ENCODE measurements at regions not wholly inside any gene's neighbourhood (a gene's known extent, or its start where the extent isn't known, plus 50 kb on each side); places are given as distances from the start of the nearest gene placed in this dataset.

DNA sequence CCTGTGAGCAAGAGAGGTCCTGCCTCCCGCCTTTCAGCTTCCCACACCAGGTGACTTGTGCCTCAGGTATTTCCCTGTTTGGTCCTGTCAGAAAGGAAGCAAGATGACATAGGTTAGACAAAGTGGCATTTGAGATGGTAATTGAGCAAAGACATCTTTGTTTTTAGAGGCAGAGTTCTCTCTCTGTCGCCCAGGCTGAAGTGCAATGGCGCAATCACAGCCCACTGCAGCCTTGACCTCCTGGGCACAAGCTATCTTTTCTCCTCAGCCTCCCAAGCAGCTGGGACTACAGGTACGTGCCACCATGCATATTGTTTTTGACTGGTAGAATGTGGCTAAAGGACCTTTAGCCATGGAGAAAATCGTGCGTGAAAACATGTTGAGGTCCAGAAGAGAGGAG, 339.1 kb downstream of the FGF9 start:
- no peak for DNase-seq (ENCODE audit: low spot score)

DNA sequence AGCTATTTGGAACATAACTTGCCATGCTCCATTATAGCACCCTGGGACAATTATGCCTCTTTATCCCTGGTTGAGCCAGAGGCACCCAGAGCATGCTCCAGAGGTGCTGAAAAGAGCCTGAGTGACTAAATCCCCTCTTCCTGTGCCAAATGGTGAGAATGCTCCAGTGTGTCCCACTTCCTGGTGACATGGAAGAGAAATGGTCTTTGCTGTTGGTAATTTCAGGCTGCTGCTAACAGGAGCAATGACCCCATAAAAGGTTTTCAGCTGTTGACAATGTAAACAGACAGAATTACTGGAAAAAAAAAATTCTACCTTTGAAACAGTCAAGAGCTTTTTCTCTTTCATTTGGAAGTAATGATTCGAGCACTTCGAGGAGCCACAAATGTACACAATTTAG, 341.8 kb downstream of the FGF9 start:
- DNase-seq (ENCODE audit: low spot score) = no peak

DNA sequence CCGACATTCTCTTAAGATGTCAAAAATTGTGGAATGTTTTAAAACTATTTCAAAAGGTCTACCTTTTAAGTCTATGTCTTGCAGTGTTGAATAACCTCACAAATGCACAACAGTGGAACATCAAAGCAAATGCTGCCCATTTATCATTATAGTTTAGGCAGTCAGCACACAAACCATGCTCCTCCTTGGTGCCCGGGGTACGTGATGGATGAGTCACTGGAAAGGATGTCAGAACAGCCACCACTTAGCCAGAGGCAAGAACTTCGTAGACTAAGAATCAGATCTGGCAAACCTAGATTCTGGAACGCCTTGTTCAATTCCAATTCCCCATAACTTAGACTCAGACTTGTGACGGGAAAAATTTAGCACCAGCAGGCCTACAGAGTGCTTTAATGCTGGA, 343.6 kb downstream of the FGF9 start:
- DNase-seq (ENCODE audit: low spot score) = no peak

DNA sequence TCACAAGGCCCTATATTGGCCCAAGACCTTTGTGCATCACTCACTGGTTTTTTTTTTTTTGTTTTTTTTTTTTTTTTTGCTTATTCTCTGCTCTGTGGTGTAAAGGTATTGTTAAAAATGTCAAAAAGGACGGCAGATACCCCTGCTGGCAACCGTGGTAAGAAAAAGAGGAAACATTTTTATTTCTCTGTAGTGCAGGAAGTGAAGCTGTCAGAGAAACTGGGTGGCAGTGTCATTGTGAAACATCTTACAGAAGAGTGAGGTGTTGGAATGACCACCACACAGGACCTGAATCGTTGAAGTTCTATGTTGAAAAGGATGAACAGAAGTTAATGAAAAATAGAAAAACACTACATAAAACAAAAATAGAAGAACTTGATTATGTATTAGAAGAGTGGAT, 346.4 kb downstream of the FGF9 start:
- DNase-seq (ENCODE audit: low spot score) = no peak

DNA sequence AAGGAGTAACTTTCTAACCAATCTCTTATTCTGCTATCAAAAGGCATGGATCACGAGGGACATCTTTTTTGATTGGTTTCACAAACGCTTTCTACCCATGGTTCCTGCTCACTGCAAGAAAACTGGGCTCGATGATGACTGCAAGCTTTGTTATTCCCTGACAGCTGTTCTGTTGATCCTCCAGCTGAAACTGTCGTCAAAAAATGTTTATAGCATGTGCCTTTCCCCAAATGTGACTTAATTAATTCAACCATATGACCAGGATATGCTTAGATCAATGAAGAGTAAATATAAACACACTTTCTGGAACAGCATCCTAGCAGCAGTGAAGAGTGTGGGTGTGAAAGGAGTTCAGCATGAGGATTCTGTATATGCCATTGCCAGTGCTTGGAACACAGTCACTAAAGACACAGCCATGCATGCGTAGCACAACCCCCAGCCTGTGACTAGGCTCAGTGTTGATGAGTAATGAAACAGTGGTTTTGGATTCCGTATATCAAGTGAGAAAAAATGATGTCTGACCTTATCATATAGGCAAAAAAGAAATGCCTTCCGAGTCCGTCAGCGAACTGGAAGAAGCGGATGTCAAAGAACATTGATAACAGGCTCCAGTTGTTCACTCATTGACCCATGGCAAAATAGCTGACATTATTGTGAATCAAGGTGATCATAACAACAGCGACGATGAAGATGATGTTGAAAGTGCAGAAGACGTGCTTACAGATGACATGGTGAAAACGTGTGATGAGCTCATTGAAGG, 347.4 kb downstream of the FGF9 start:
- no peak for DNase-seq (ENCODE audit: low spot score)

DNA sequence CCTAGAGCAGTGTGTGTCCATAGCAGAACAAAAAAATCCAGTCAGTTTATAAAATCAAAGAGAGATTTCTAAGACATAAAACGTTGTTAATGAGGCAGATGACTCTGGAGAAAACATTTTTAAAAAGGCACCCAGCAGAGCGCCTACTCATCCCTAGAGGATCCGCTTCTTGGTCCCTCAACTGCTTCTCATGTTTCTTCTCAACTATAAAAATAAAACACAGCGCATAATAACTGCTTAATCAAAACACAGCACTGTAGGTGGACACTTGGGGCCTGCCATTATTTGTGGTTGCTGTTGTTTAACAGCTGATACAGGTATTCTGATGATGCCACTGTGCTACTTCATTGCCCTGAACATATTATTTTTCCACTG, 347.9 kb downstream of the FGF9 start:
- no peak for DNase-seq (ENCODE audit: low spot score)

DNA sequence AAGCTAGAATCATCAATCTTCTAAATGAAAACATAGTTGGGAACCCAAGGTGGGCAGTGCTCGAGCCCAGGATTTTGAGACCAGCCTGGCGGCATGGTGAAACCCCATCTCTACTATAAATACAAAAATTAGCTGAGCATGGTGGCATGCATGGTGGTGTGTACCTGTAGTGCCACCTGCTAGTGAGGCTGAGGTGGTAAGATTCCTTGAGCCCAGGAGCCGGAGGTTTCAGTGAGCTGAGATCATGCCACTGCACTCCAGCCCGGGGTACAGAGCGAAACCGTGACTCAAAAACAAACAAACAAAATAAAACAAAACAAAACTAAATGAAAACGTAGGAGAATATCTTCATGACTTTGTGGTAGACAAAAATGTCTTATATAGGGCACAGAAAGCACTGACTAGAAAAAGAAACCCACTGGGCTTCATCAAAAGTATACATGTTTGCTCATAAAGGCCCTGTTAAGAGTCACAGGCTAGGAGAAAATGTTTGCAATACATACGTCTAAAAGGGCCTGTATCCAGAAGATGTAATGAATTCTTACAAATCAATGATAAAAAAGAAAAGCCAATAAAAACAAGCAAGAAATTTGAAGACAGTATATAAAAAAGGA, 353.6 kb downstream of the FGF9 start:
- no peak for DNase-seq (ENCODE audit: low spot score)

DNA sequence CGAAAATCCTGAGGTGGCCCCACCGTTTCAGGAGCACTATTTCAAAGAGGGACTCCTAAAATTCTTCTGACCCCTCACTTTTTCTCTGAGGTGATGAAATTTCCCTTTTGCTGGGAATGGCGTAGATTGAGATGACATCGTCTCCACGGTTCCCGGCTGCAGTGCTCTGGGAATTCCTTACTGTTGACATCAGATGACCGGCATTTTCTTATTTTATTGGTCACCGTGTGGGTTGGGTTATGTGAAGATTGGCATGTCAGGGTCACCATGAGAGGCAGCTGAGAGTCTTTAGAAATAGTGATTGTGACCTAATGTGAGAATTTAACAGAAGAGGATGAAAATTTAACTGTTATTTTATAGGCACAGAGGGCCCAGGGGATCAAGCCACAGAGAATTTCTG, 356.7 kb downstream of the FGF9 start:
- DNase-seq (ENCODE audit: low spot score) = no peak

DNA sequence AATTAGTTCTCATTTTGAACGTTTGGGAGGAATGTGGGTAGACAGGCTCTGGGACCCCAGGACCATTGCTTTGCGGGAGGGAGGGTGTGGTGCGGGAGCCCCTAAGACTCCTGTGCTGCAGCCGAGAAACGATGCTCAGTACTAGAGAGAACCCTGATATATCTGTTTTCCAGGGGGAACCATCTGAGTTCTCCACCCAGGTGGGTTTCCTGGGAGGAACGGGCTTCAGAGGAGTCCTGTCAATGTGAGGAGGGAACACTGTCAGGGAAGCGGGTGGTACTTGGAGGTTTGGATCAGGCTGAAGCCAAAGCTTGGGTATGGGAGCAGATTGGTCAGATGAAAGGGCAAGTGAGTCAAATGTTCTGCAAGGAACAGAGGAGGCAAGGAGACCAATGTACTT, 358.0 kb downstream of the FGF9 start:
- no peak for DNase-seq (ENCODE audit: low spot score)

DNA sequence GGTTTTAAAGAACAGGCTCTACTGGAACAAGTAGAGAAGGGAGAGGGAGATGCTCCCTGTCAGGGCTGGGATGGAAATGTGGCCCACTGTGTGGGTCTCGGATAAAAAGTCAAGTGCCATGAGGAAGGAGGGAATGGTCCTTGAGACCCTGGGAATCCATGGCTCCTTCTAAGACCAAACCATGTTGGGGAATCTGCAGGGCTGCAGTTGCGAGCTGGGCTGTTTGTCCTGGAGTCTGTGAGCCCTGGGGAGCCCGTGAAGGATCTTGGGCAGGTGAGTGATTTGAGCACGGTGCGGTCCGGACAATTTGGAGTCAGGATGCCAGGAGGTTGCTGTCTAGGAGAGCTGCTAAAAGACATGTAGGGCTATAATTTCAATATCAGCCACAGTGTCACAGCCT, 359.4 kb downstream of the FGF9 start:
- DNase-seq (ENCODE audit: low spot score) = no peak

DNA sequence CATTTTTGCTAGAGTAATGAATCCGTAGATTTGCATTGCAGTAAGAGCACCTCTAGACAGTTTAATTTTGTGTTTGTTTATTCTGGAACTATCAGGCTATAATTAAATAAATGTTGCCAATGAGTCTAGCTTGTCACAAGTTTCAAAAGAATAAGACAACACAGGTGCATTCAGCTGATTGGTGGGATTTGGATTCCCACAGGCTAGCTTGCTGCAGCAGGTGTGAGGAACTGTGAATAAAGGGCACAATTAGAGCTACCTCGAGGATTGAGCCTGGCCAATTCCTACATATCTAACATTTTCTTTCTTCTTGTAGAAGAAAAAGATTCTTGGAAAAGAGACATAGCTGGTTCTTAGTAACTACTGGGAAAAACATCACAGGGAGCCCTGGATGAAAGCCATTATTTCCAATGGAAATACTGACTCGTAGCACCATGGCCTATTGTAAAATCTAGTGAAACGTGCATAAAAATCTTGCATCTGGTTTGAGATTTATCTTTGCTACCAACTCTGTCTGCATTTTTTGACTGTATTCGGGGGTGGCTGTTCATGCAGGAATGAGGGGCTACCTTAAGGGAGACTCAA, 360.9 kb downstream of the FGF9 start:
- DNase-seq (ENCODE audit: low spot score) = no peak

DNA sequence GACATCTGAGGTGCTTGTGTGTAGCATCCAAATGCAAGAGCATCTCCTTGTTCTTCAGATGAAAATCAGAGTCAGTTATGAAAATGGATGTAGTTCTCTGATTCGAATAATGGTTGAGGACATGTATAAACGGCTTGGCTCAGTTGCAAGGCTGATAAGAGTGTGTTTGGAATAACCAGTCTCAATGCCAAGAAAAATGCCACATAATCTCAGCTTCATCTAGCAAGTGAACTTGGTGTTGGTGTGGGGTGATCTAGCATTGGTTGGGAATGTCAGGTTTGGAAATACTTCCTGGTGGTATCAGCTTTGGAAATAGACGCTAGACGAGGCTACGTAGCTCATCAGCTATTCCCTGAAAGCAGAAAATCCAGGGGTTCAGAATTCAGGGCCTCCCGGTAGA, 362.0 kb downstream of the FGF9 start:
- DNase-seq (ENCODE audit: low spot score) = no peak

DNA sequence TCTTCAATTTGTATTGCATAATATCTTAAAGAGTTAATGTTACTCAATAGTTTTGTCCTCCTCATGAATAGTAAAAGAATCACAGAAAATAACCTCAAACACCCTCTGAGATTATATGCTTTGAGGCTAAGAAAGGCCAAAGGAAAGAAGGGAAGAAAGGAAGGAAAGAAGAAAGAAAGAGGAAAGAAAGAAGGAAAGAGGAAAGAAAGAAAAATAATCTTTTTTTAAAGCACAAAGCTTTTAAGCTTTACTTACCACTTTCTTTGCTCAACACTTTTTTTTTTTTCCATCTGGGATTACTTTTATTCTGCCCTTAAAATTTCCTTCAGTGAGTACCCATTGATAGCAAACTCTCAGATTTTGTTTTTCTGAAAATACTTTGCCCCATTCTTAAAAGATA, 369.1 kb downstream of the FGF9 start:
- no peak for DNase-seq (ENCODE audit: low spot score)

DNA sequence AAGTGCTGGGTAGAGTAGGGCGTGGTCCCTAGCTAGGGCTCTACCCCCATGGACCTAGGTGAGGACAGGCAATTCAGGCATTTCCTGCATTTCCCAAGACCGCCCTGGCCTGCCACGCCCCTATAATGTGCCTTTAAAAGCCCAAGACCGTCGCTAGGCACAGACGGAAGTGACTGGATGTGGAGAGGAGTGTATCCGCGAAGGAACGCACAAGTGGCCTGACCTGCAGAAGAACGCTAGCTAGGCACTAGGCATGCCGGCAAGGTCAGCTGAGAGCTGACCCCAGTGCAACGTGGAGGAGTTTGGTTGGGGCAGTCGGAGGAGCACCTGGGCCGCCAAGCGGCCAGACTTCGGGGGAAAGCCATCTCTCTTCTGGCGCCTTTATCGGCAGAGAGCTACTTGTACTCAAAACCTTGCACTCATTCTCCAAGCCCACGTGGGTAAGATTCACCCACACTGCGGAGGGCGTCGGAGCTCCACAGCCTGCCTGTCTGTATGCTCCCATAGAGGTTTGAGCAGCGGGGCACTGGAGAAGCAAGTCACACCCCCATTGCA, 370.0 kb downstream of the FGF9 start:
- DNase-seq (ENCODE audit: low spot score) = no peak

DNA sequence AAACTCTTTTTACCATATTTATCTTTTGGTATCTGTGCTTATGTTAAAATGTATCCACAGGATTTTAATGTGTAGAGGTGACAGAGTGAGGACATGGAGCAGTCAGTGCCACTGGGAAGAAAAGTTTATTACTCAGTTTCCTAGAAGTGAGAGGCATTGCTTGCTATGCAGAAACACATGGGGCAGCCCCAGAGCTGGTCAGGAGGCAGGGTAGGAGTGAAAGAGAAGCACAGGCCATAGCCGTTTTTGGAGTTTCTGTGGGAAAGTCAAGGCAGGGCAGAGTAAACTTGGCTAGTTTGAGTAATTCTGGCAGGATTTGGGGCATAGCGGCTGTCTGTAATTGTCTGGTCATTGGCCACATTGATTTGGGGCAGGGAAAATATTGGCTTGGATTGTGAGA, 370.9 kb downstream of the FGF9 start:
- DNase-seq (ENCODE audit: low spot score) = no peak

DNA sequence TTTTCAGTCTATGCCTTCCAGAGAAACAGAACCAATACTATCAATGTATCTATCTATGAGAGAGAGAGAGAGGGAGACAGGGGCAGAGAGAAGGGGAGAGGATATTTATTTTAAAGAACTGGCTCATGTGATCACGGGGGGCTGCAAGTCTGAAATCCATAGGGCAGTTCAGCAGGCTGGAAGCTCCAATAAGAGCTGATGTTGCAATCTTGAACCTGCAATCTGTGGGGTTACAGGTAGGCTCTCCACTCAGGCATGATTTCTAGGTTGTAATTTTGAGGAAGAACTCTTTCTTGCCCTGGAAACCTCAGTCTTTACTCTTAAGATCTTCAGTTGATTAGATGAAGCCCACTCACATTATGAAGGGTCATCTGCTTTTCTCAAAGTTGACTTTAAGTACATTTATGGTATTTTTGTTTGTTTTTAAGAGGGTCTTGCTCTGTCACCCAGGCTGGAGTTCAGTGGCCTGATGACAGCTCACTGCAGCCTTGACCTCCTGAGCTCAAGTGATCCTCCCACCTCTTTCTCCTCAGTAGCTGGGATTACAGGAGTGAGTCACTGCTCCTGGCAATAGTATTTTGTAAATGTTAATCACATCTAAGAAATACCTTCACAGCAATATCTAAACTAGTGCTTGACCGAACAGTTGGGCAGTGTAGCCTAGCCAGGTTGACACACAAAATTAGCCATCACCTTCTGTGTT, 376.4 kb downstream of the FGF9 start:
- DNase-seq (ENCODE audit: low spot score) = no peak

DNA sequence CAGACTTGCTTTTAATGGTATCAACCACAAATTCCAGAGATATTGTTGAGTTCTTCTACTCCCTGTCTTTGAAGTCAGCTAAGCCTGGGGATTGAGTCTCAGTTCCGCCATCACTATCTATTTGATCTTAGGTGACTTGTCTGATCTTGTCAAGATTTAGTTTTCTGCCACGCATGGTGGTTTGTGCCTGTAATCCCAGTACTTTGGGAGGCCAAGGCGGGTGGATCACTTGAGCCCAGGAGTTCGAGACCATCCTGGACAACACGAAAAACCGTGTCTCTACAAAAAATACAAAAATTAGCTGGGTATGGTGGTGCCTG, 376.9 kb downstream of the FGF9 start:
- DNase-seq (ENCODE audit: low spot score) = no peak

DNA sequence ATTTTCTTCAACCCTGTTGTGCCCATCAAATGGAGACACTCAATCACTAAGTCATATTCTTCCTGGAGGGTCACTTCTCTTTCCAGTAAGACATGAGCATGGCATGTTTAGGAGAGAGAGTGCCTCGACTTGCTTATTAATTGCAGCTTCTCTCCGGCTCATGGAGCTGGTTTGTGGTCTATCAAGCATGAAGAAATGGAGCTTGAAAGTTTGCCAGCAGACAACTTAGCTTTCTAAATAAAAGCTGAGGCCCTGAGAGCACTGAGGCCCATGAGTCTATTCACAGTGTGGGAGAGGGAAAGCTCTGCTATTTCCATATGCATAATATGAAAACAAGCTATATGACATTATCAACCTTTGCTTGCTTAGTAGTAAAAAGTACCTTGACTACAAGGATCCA, 378.5 kb downstream of the FGF9 start:
- no peak for DNase-seq (ENCODE audit: low spot score)

DNA sequence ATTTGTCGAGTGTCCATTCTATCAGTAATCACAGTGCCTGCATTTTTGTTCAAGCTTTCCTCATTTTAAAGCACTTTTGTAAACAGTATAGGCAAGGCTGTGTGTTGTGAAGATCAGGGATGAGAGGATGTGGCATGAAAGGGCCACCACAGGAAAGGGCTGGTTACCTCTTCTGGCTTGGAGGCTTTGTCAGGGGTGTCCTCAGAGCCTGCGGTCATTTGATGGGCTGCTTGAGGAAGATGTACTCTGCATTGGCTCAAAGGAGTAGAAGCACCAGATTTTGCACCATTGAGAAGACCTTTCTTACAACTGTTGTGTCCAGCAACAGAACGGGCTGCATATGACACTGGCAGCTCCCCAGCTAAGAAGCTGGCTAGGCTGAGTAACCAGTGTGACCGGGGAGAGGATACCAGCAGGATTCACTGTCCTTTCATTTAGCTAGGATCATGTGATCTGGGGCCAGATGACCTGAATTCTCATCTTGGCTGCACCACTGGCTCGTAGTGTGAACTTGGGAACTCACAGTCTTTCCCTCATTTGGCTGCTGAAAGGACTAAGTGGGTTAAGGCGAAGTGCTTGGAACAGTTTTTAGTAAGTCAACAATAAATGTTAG, 380.2 kb downstream of the FGF9 start:
- no peak for DNase-seq (ENCODE audit: low spot score)

DNA sequence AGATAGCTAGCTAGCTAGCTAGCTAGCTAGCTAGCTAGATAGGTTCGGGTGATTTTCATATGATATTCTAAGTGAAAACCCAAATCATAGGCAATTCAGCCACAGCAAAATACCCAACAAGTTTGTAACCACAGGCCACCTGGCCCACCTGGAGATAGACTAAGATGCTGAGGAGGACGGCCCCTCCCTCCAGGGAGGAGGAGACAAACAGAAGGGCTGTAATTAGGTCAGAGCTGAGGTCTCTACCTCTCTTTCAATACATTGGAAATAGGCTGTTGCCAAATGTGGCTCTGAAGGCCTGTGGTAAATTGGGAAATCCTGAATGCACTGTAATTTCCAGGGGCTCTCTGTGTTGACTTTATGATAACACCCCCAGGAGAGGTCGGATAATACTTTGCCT, 382.2 kb downstream of the FGF9 start:
- no peak for DNase-seq (ENCODE audit: low spot score)

DNA sequence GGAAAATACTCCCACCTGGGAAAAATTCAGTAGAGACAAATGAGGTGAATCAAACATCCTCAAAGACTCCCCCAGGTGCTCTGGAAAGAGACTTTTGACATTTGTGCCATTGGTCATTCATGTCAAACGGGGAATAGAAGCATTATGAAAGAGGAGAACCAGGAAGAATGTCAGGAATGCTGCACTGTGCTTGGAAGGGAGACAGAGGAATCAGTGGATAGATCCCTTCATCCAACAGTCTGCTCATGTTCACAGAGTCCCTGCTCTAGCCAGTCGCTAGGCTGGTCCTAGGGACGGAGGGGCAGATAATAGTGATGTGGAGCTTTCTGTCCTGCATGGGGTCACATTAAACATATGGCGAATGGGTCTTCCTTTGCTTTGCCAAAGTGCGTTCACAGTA, 384.4 kb downstream of the FGF9 start:
- DNase-seq (ENCODE audit: low spot score) = no peak

DNA sequence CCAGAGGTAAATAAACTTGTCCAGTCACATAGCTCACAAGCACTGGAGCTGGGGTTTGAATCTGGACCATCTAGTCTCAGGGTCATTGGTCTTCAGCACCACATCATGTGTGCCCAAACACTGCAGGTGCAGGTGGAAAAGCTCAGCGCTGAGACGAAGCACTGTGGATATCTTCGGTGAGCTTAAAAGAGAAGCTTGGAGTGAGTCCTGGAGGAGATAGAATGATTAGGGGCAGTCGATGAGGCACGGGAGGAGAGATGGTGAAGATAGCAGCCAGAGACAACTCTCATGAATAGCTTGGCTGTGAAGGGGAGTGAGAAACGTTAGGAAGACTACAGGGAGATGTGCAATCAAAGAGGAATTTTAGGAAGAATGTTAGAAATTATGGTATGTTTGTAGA, 389.3 kb downstream of the FGF9 start:
- no peak for DNase-seq (ENCODE audit: low spot score)

DNA sequence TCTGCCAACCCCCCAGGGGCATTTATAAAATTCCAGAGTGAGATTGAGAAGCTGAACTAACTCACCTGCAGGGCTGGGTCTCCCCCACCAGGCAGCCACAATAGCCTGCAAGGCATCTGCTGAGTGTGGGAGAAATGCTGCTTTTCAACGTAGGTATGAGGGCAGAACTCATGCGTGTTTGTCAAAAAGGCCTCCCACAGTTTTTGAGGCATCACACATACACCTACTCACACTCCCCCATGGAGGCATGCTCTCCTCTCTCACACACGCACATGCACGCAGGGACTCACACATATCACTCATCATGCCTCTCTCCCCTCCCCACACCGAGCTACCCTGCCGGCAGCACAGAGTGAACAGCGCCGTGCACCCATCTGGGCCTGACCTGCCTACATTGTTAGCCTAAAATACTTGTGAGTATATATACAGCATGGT, 390.5 kb downstream of the FGF9 start:
- DNase-seq (ENCODE audit: low spot score) = no peak
